T-helper 2 cell treated with Interferon-gamma antibody and Interleukin-4, amounts not matched to agents 100 ng/mL and 5 ng/mL, for 36 hours (primary cell): ENCODE measurements at regions not wholly inside any gene's neighbourhood (a gene's known extent, or its start where the extent isn't known, plus 50 kb on each side); places are given as distances from the start of the nearest gene placed in this dataset.

Experiments
- intact Hi-C: fragments of 100-400 bp; cut with micrococcal nuclease; formaldehyde crosslinking; loops from one replicate; pipeline ENCODE4 v1.15.1; 2023

GRCh38 chr9:4921449-4921848 lies 63.6 kb upstream of the JAK2 start:
- intact Hi-C loops, result no loop called here

GRCh38 chr9:4922101-4922500 lies 63.0 kb upstream of the JAK2 start:
- intact Hi-C loops, result no loop called here

GRCh38 chr9:4922730-4923129 lies 62.3 kb upstream of the JAK2 start:
- intact Hi-C loops, result no loop called here

- intact Hi-C loops, result no loop called here
Measured at GRCh38 chr9:4923141-4923540, 61.9 kb upstream of the JAK2 start.

- intact Hi-C loops, result loop anchor here (1.0 to 2.0 kb wide), 4 partner anchors 57 to 162 kb away; partner anchors contain the start of genes JAK2 and RCL1
Measured at GRCh38 chr9:4923580-4924544, 61.2 kb upstream of the JAK2 start.

- intact Hi-C loops, result no loop called here
Measured at GRCh38 chr9:4926239-4926638, 58.8 kb upstream of the JAK2 start.

GRCh38 chr9:4927043-4927471 lies 58.0 kb upstream of the JAK2 start:
- intact Hi-C loops, result loop anchor here (1.0 kb wide), 1 partner anchor 9 kb away; no protein-coding TSS in a partner anchor

GRCh38 chr9:4927701-4928100 lies 57.4 kb upstream of the JAK2 start:
- intact Hi-C loops, result loop anchor here (1.0 kb wide), 1 partner anchor 9 kb away; no protein-coding TSS in a partner anchor

- intact Hi-C loops, result no loop called here
Measured at GRCh38 chr9:4929917-4930316, 55.2 kb upstream of the JAK2 start.

- intact Hi-C loops, result no loop called here
Measured at GRCh38 chr9:4932681-4933080, 52.4 kb upstream of the JAK2 start.

GRCh38 chr9:4933177-4933576 lies 51.9 kb upstream of the JAK2 start:
- intact Hi-C loops, result no loop called here

- intact Hi-C loops, result no loop called here
Measured at GRCh38 chr9:4933861-4934260, 51.2 kb upstream of the JAK2 start.

GRCh38 chr9:4935001-4935672 lies 49.9 kb upstream of the JAK2 start:
- intact Hi-C loops, result loop anchor here (5.0 kb wide), 3 partner anchors 68 to 258 kb away; partner anchors contain the start of gene CDC37L1
